Epithelial cell of esophagus (primary cell): ENCODE measurements at regions not wholly inside any gene's neighbourhood (a gene's known extent, or its start where the extent isn't known, plus 50 kb on each side); places are given as distances from the start of the nearest gene placed in this dataset.

Source experiments
- DNase-seq: peaks from one replicate; pipeline ENCODE4 v3.0.0; 2010; ENCODE audit warnings: low read depth
- H3K4me3 ChIP-seq: 2 replicates; pipeline ENCODE4 v1.5.1; 2011; ENCODE audit warnings: mild to moderate bottlenecking, low read length, control low read depth
- CTCF ChIP-seq: IDR thresholded peaks from 2 replicates; pipeline ENCODE4 v1.5.1; 2011; ENCODE audit warnings: low read depth, mild to moderate bottlenecking, low read length, control low read depth, inconsistent platforms; ENCODE audit not compliant: insufficient read depth; ENCODE audit errors: missing control alignments

- DNase-seq: peak; percentile 75
- TF ChIP-seq CTCF: no peak
- H3K4me3 ChIP-seq: no peak overlapping the region
Observed at GRCh38 chr6:121839896-121840295, 404.4 kb downstream of the GJA1 start.

GRCh38 chr6:121844898-121845297 is 409.5 kb downstream of the GJA1 start:
- no peak for TF ChIP-seq CTCF
- no peak for DNase-seq
- no peak overlapping the region for H3K4me3 ChIP-seq

- no peak for TF ChIP-seq CTCF
- DNase-seq: no peak
- H3K4me3 ChIP-seq: no peak overlapping the region
Observed at GRCh38 chr6:121847806-121848522, 412.5 kb downstream of the GJA1 start.

GRCh38 chr6:121848523-121849255 is 413.2 kb downstream of the GJA1 start:
- no peak overlapping the region for H3K4me3 ChIP-seq
- TF ChIP-seq CTCF: no peak
- DNase-seq: no peak

- H3K4me3 ChIP-seq: no peak overlapping the region
- peak; percentile 77 for TF ChIP-seq CTCF
- peak; percentile 71 for DNase-seq
Observed at GRCh38 chr6:121849477-121849876, 414.0 kb downstream of the GJA1 start.

- DNase-seq: no peak
- TF ChIP-seq CTCF: no peak
- H3K4me3 ChIP-seq: no peak overlapping the region
Observed at GRCh38 chr6:121851056-121851455, 415.6 kb downstream of the GJA1 start.
